Right lung (tissue), 2 donors: ENCODE measurements at regions not wholly inside any gene's neighbourhood (a gene's known extent, or its start where the extent isn't known, plus 50 kb on each side); places are given as distances from the start of the nearest gene placed in this dataset.

Experiments
- DNase-seq, 2 donors: peaks; one replicate each; pipeline ENCODE4 v3.0.0-alpha.2; 2013

- no peak for DNase-seq
Measured at GRCh38 chr2:180461761-180462160, 454.7 kb upstream of the CWC22 start.

GRCh38 chr2:180456801-180457200 is 449.7 kb upstream of the CWC22 start:
- no peak for DNase-seq

DNA sequence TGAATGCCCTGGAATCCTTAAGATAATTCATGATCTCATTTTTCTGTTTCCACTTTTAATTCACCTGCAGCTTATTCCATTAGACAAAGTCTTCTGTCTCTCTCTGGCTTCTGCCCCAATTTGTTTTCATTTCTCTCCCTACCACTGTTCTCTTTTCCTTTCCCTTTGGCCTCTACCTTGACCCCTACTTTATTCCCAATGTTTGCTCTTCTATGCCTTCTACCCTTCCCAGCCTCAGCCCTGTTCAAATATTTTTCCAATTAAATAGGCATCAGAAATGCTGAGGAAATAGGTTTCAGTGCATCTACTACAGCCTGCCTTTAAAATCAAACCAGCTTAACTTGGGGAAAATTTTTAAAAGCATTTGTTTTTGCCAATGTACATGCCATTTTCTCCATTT is 443.7 kb upstream of the CWC22 start:
- no peak for DNase-seq

DNA sequence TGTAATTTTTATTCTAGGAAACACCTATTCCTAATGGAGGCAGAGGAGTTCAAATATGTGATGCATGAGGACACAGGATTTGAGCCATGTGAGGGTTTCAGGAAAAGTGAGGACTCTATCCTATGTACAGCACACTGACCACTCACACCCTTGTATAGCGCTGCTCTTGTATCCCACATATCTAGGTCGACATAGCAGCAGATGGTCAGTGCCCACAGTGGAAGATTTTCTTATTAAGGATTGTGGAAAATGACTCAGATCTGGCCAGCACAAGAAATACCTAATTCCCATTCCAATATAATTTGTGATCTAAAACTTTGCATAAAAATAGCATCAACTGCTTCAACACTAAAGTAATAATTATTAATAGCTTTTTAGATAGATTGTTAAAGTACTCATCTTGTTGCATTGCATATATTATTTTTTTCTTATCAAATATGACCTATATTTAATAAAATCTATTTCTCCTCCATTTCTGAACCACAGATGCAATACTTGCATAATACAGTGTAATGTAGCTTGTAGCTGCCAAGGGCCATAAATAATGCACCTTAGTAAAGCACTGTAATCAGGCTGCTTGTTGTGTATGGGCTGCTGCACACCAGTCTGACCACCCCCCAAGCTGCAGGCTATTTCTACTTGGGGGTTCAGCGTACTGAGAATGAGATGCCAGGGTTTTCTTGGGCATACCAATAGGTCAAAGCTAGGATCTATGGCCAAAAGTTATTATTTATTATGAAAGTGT is 442.2 kb upstream of the CWC22 start:
- no peak for DNase-seq

- no peak for DNase-seq
Measured at GRCh38 chr2:180446492-180446891, 439.4 kb upstream of the CWC22 start.

DNA sequence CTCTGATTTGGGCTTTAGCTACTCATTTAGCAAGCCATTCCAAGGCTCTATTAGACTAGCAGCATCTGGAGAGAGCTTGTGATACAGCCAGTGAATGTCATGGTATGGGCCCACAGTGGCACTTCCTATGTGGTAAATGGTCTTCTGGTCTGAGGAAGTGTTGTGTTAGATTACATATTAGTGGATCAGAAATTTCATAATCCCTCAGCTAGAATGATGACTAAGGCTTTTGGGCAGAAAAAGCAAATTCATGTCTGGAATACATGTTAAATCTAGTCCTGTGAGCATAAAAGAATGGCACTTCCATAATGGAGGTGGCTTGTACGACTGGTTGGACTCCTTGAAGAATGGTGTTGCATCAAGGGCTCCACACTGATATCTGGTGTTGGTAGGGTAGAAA is 436.8 kb upstream of the CWC22 start:
- no peak for DNase-seq

DNA sequence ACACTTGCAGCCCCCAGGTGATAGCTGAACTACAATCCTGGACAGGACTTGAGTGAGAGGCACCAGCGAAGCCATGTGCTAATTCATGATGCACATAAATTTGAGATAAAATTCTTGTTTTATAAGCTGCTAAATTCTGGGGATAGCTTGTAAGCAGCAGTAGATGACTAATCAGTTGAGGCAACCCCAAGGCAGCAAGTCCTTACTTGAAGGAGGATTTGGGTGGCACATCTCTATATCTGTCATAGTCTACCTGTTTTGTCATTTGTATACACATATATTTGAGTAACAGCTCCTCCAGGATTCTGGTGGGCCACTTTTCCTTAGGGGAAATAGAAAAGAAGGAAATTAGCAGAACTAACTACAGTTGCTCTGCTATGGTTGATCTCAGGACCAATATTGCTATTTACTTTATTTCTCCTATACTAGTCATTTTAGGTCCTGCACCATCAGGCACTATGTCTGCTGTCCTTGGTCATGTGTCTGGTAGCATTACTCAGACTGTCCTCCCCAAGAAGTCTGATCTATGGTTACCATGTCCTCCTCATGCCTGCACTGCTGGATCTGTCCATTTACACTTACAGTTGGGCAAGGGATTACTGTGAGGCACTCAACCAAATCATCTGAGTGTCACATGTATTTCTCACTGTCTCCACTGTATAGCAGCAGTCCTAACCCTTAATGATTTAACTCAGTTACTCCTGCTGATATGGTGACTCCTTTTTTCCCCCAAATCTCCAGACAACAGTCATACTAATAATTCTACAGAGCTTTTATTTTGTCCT is 436.0 kb upstream of the CWC22 start:
- no peak for DNase-seq

GRCh38 chr2:180419212-180419611 is 412.1 kb upstream of the CWC22 start:
- DNase-seq, result no peak

GRCh38 chr2:180416627-180417026 is 409.5 kb upstream of the CWC22 start:
- DNase-seq, result no peak

- no peak for DNase-seq
Measured at GRCh38 chr2:180413336-180413735, 406.2 kb upstream of the CWC22 start.

GRCh38 chr2:180412219-180412618 is 405.1 kb upstream of the CWC22 start:
- DNase-seq, result no peak

- no peak for DNase-seq
Measured at GRCh38 chr2:180411661-180412060, 404.6 kb upstream of the CWC22 start.

GRCh38 chr2:180406687-180407086 is 399.6 kb upstream of the CWC22 start:
- no peak for DNase-seq

DNA sequence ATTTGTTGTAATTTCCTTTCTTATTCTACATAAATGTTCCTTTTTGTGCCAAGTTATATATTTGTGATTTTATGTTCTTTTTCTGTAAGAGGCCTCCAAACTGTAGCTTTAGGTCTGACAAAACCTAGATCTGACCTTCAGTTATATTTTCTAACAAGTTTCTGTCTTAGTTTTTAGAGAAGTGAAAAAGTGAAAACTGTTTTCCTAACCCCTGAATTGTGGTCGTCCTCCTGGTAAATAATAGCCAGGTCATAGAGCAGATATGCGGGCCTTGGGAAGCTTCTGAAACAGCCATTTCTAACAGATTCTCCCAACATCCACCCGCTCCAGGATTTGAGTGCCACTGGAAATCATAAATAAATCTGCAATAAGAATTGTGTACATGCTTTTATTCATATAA is 398.4 kb upstream of the CWC22 start:
- DNase-seq, result no peak

GRCh38 chr2:180394305-180394704 is 387.2 kb upstream of the CWC22 start:
- no peak for DNase-seq

DNA sequence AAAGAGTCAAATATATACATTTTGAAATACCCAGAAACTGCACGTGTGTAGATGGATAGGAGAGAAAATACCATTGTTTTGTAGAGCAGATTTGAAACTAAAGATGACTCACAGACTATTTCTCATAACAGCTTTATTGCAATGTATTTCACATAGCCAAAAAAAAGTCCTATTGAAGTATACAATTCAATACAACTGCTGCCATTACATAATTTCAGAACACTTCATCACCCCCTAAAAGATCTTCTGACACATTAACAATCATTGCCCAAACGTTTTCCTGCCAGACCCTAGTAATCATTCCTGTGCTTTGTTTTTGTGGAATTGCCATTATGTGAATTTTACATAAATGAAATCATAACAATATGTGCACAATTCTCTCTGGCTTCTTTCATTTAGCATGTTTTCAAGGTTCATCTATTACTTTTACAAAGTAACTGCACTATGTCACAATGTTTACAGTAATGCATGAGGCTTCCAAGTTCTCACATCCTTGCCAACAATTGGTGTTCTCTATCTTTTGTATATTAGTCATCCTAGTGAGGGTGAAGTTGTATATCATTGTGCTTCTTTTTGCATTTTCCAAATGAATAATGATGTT is 378.6 kb upstream of the CWC22 start:
- peak; percentile 56 to 66 for DNase-seq

- DNase-seq, result peak; percentile 69 to 73
Measured at GRCh38 chr2:180376066-180376465, 369.0 kb upstream of the CWC22 start.

DNA sequence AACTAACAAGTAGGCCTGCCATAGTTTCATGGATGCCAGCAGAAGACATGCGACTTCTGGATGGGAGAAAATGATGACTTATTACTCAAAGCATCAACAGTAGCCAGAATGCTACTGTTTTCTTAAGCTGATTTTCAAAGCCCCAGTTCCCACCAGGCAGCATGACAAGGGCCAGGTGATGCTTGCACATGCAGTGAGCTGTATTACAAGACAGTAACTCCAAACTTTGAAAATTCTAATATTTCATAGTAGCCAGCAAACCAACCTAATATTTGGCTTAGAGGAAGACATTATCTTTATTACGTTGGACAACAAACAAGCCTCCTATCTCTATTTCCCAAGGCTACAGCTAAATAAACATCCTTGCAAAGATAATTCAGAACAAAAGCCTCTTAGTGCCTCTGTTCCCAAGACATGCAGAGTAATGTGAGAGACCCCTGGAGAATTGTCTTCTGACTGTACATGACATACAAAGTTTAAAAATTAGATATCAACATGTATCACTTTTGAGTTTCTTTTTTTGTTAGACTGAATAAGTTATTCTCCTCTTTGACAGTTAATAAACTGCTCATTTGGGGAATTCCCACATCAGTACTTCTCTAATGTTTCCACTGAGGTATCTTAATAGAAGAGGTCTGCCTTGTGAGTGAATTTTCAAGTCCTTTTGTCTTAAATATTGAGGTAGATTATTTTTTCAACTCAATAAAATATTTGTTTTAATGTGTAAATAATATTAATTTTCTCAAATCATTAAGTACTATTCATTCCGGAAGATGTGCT is 367.6 kb upstream of the CWC22 start:
- DNase-seq, result no peak

GRCh38 chr2:180370511-180371205 is 363.6 kb upstream of the CWC22 start:
- DNase-seq, result no peak

- no peak for DNase-seq
Measured at GRCh38 chr2:180368881-180369280, 361.8 kb upstream of the CWC22 start.

- DNase-seq, result no peak
Measured at GRCh38 chr2:180367815-180368214, 360.7 kb upstream of the CWC22 start.

DNA sequence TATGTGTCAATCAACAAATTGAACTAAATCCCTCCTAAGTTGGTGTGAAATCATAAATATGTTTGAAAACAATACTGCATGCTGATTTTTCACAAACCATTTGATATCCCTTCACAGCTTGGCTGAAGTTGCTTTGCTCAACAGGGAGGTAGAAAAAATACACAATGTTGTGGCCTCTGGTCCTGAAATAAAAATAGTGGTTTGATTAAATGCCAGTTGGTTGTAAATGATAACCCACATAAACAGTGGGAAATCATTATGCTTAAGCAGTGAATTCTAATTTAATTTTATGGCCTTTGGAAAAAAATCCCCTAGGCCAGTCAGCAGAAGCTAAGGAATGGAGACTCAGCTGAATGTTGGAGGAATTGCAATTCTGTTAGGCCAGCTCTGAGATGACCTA is 359.4 kb upstream of the CWC22 start:
- no peak for DNase-seq
